ACC112 (cell line): ENCODE measurements at regions not wholly inside any gene's neighbourhood (a gene's known extent, or its start where the extent isn't known, plus 50 kb on each side); places are given as distances from the start of the nearest gene placed in this dataset.
"Not testable (repeated sequence)": the region's sequence is repeated elsewhere in the genome, so short reads cannot be mapped to it uniquely, and the experiment has no call there.

Experiments used
- H2AFZ ChIP-seq: fragments of 200-600 bp; sonication (generic); one replicate; pipeline ENCODE4 v1.6.0; 2017; ENCODE audit warnings: antibody characterized with exemption, low read length; ENCODE audit not compliant: unreplicated experiment
- H3K27ac ChIP-seq: fragments of 200-600 bp; sonication (generic); 2 replicates; pipeline ENCODE4 v1.5.1; 2014; ENCODE audit warnings: low read depth, mild to moderate bottlenecking, antibody characterized with exemption, low read length, moderate library complexity
- H3K27me3 ChIP-seq: fragments of 200-600 bp; sonication (generic); 2 replicates; pipeline ENCODE4 v1.6.1; 2014; ENCODE audit warnings: mild to moderate bottlenecking, antibody characterized with exemption, low read length, moderate library complexity, mixed read lengths; ENCODE audit not compliant: insufficient read depth
- H3K36me3 ChIP-seq: fragments of 200-600 bp; sonication (generic); 2 replicates; pipeline ENCODE4 v1.6.1; 2016; ENCODE audit warnings: mild to moderate bottlenecking, antibody characterized with exemption, low read length, moderate library complexity, mixed read lengths; ENCODE audit not compliant: insufficient read depth
- H3K4me1 ChIP-seq: fragments of 200-600 bp; sonication (generic); one replicate; pipeline ENCODE4 v1.6.1; 2016; ENCODE audit warnings: low read length, mixed read lengths; ENCODE audit not compliant: insufficient read depth, unreplicated experiment, control insufficient read depth
- H3K4me3 ChIP-seq: fragments of 200-600 bp; sonication (generic); 2 replicates; pipeline ENCODE4 v1.5.1; 2014; ENCODE audit warnings: mild to moderate bottlenecking, low read depth, low read length
- H3K79me2 ChIP-seq: fragments of 200-600 bp; sonication (generic); one replicate; pipeline ENCODE4 v1.6.0; 2016; ENCODE audit warnings: low read length; ENCODE audit not compliant: control insufficient read depth, unreplicated experiment, insufficient read depth

DNA sequence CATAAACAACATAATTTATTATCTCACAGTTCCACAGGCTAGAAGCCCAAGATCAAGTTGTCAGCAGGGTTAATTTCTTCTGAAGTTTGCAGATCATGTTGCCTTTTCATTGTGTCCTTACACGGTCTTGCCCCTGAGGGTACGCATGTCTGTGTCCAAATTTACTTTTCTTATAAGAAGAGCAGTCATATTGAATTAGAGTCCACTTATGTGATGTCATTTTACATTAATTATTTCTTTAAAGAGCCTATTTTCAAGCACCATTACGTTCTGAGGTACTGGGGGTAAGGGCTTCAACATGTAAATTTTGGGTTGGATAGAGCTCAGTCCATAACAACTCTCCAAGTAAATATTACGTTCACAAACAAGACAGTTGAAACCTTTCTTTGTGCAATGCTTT, 236.6 kb upstream of the OR4E1 start:
- Histone ChIP-seq H3K27me3 (peaks cover 66% of the 10 kb centered on the region), H3K4me3 (no peak overlapping the region), H3K4me1 (peaks cover 2% of the 10 kb centered on the region), H2AFZ (no peak overlapping the region), H3K27ac (no peak overlapping the region), H3K79me2 (no peaks in the 10 kb centered on the region), H3K36me3 (no peaks in the 10 kb centered on the region)

- no peaks in the 10 kb centered on the region for H3K4me1 ChIP-seq
- no peak overlapping the region for H2AFZ ChIP-seq
- H3K36me3 ChIP-seq = no peaks in the 10 kb centered on the region
- H3K4me3 ChIP-seq = no peak overlapping the region
- H3K79me2 ChIP-seq = no peaks in the 10 kb centered on the region
- peaks cover 52% of the 10 kb centered on the region for H3K27me3 ChIP-seq
- H3K27ac ChIP-seq = no peak overlapping the region
Observed at GRCh38 chr14:21902561-21903181, 229.1 kb upstream of the OR4E1 start.

DNA sequence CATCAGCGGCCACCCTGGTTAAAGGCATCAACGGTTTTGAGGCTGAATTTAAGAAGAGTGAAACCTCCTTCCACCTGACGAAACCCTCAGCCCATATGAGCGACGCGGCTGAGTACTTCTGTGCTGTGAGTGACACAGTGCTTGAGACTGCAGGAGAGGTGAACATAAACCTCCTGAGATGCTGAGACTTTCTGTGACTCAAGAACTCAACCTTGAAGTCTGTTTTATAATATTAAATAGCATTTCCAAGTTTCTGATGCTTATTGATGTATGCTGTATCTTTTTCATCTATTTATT, 221.2 kb upstream of the OR4E1 start:
- not testable (repeated sequence) for H3K36me3 ChIP-seq, H3K4me3 ChIP-seq, H2AFZ ChIP-seq, H3K79me2 ChIP-seq, H3K27ac ChIP-seq, H3K4me1 ChIP-seq
- H3K27me3 ChIP-seq = peaks cover 47% of the 10 kb centered on the region

- no peaks in the 10 kb centered on the region for H3K79me2 ChIP-seq
- peaks cover 52% of the 10 kb centered on the region for H3K27me3 ChIP-seq
- H3K4me3 ChIP-seq = no peak overlapping the region
- H3K36me3 ChIP-seq = no peaks in the 10 kb centered on the region
- no peak overlapping the region for H2AFZ ChIP-seq
- no peaks in the 10 kb centered on the region for H3K4me1 ChIP-seq
- H3K27ac ChIP-seq = no peak overlapping the region
Observed at GRCh38 chr14:21894003-21894897, 220.6 kb upstream of the OR4E1 start.

- H2AFZ ChIP-seq = no peak overlapping the region
- no peaks in the 10 kb centered on the region for H3K36me3 ChIP-seq
- peaks cover 52% of the 10 kb centered on the region for H3K27me3 ChIP-seq
- no peaks in the 10 kb centered on the region for H3K79me2 ChIP-seq
- H3K4me1 ChIP-seq = no peaks in the 10 kb centered on the region
- no peak overlapping the region for H3K27ac ChIP-seq
- no peak overlapping the region for H3K4me3 ChIP-seq
Observed at GRCh38 chr14:21891921-21892320, 218.3 kb upstream of the OR4E1 start.

DNA sequence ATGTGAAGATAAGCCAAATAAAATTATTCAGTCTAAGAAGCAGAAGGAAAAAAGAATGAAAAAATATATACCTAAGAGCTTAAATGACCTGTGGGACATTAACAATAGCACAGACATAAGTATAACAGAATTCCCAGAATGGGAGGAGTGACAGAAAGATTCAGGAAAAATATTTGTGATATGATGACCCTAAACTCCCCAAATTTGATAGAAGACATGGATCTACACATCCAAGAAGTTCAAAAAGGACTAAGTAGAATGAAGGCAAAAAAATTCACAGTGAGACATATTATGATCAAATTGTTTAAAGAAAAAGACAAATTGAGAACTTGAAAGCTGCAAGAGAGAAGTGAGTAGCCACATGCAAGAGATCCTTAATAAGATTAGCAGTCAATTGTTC, 211.4 kb upstream of the OR4E1 start:
- Histone ChIP-seq H3K27ac (no peak overlapping the region), H3K4me1 (no peaks in the 10 kb centered on the region), H3K4me3 (no peak overlapping the region), H3K27me3 (peaks cover 55% of the 10 kb centered on the region), H3K36me3 (no peaks in the 10 kb centered on the region), H3K79me2 (no peaks in the 10 kb centered on the region), H2AFZ (no peak overlapping the region)

DNA sequence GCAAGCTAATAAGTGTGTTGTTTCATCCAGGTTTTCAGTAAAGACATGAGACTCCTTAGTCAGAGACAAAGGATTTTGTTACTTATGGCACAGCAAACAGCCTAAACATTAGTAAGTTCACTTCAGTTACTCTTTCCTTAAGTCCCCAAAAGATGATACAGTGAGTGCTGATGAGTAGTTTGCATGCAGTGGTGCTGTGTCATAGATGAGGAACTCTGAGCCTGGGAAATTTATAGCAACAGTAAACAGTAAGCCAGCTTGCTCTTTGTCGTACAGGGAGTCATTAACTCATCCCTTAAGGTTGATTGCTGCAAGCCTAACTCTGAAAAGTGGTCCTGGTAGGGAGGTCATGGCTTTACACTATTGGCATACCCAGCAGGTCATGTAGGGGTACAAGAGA, 208.6 kb upstream of the OR4E1 start:
- Histone ChIP-seq H3K4me3 (no peak overlapping the region), H3K27ac (no peak overlapping the region), H3K79me2 (no peaks in the 10 kb centered on the region), H3K4me1 (no peaks in the 10 kb centered on the region), H3K27me3 (peaks cover 61% of the 10 kb centered on the region), H3K36me3 (no peaks in the 10 kb centered on the region), H2AFZ (no peak overlapping the region)

- Histone ChIP-seq H3K79me2 (no peaks in the 10 kb centered on the region), H3K4me3 (no peak overlapping the region), H2AFZ (no peak overlapping the region), H3K27ac (no peak overlapping the region), H3K36me3 (no peaks in the 10 kb centered on the region), H3K4me1 (no peaks in the 10 kb centered on the region), H3K27me3 (peaks cover 73% of the 10 kb centered on the region)
Observed at GRCh38 chr14:21880918-21881317, 207.3 kb upstream of the OR4E1 start.

DNA sequence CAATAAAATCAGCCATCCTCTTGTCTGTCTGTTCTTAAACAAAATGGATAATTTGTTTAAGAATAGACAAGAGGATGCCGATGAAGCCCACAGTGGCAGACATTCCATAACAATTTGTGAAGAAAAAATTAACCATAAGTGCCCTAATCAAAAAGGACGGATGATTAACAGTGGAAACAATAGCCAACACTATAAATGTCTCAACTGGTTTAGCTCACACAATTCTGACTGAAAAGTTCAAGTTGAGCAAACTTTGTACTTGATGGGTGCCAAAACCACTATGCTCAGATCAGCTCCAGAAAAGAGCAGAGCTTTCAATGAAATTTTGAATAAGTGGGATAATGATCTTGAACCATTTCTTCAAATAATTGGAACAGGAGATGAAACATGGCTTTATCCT, 202.2 kb upstream of the OR4E1 start:
- Histone ChIP-seq H3K79me2 (no peaks in the 10 kb centered on the region), H2AFZ (no peak overlapping the region), H3K4me1 (no peaks in the 10 kb centered on the region), H3K27ac (no peak overlapping the region), H3K4me3 (no peak overlapping the region), H3K27me3 (peaks cover 79% of the 10 kb centered on the region), H3K36me3 (no peaks in the 10 kb centered on the region)

DNA sequence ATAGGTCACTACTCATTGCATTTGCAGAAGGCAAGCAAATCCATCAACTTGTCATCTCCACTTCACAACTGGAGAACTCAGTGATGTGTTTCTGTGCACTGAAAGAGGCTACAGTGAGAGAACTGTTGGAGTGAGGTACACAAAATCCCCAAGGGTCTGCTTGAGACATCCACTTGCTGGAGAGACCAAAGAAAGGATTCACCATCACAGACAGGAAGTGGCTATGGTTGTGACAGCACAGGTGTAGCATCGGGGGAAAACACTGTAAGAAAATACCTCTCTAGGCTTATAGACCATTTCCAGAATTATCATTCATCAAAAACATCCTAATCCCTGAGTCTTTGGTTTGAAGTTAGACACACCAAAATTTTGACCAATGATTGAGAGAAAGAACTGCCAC, 201.3 kb upstream of the OR4E1 start:
- Histone ChIP-seq H3K27ac (no peak overlapping the region), H2AFZ (no peak overlapping the region), H3K27me3 (peaks cover 80% of the 10 kb centered on the region), H3K4me1 (no peaks in the 10 kb centered on the region), H3K4me3 (no peak overlapping the region), H3K79me2 (no peaks in the 10 kb centered on the region), H3K36me3 (no peaks in the 10 kb centered on the region)

DNA sequence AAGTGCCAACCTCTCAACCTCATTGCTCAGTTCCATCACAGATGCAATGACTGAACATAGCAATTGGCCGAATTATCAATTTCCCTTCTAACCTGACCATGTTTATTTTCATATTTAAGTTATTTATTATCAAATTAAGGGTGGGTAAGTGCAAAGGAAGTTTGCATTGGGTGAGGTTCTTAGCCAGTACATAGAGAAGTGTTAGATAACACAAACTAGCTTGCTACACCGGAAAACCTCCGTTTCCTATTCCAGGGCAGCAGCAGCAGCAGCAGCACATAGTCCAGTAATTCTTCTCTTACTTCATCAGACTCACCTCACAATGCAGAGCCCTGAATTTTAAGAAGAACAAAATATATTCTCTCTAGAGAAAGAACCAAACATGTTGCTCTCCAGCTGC, 200.5 kb upstream of the OR4E1 start:
- Histone ChIP-seq H3K4me3 (no peak overlapping the region), H3K27me3 (peaks cover 83% of the 10 kb centered on the region), H3K4me1 (no peaks in the 10 kb centered on the region), H3K36me3 (no peaks in the 10 kb centered on the region), H3K27ac (no peak overlapping the region), H3K79me2 (no peaks in the 10 kb centered on the region), H2AFZ (no peak overlapping the region)
